Spleen (tissue), 7 donors: ENCODE measurements at regions not wholly inside any gene's neighbourhood (a gene's known extent, or its start where the extent isn't known, plus 50 kb on each side); places are given as distances from the start of the nearest gene placed in this dataset.

Experiments
- CTCF ChIP-seq, 11 experiments: fragments of 200-600 bp in 7 of 11; fragments of 450-650 bp in 4 of 11; sonication (generic) in 4 of 11; IDR thresholded peaks in 8 of 11; conservative IDR thresholded peaks in 3 of 11; 1 replicate in 7 of 11; 2 replicates in 4 of 11; pipeline versions ENCODE4 v1.4.0 to v1.8.0; 2016 to 2021; ENCODE audit warnings: antibody characterized with exemption in 11 of 11, inconsistent platforms in 4 of 11, mild to moderate bottlenecking in 1 of 11
- POLR2A ChIP-seq, 3 donors: fragments of 450-650 bp; IDR thresholded peaks; one replicate each; pipeline ENCODE4 v1.5.1; 2017; ENCODE audit warnings: antibody characterized with exemption in 3 of 3, mild to moderate bottlenecking in 1 of 3
- donor health status: DM: no; HTN: no; CAD: no; lungs with moderate emphysema.
- donor health status: DM: no; HTN: no; CAD: no.
- donor health status: DM: no; HTN: no; CAD: no.

DNA sequence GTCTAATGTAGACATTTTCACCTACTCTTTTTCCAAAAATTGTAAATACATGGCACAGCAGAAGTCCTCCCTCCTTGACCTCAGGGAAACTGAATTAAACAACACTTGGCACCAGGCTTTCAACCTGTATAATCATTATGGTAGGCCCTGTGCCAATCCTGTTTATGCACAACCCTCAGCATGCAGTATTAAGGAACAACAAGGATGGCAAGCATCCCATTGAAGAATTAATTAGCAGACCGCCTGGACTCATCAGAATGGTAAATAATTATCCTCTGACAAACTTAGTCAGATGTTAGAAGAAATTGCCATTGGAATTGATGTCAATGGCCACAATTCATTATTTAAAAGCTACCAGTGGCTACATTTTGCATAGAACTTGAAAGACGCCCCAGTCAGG is 66.3 kb upstream of the GALNT5 start:
- TF ChIP-seq POLR2A (IDR thresholded peaks at IDR 0.05) = no peak
- TF ChIP-seq CTCF (IDR thresholded peaks at IDR 0.05 in 8 of 11, conservative IDR thresholded peaks at IDR 0.05 in 3 of 11) = no peak
